GM12878 (cell line): ENCODE measurements at regions not wholly inside any gene's neighbourhood (a gene's known extent, or its start where the extent isn't known, plus 50 kb on each side); places are given as distances from the start of the nearest gene placed in this dataset.

Source experiments
- ATAC-seq: fragments of 200-7000 bp; cut with Tn5 transposase; 3 replicates; pipeline ENCODE4 v1.9.1; 2020; ENCODE audit warnings: mild to moderate bottlenecking, moderate library complexity
- BruUV-seq: library from RNA; stranded (reverse); fragments of 400-500 nt; replicated peaks from 2 replicates; lab custom pipeline; 2021; lab: Mats Ljungman, UMichigan
- CTCF ChIA-PET: fragments of 300-600 bp; sonication (Branson Sonifier 250); formaldehyde crosslinking; extraction: SDS; loops from one replicate; lab custom pipeline; 2021; ENCODE audit warnings: inconsistent platforms; lab: Yijun Ruan, JAX
- POLR2A ChIA-PET: fragments of 350-600 bp; formaldehyde crosslinking; extraction: SDS; loops from one replicate; lab custom pipeline; 2021; ENCODE audit warnings: inconsistent platforms; lab: Charles Lee
- RAD21 ChIA-PET: fragments of 300-600 bp; sonication (Branson Sonifier 250); formaldehyde crosslinking; loops from one replicate; lab custom pipeline; 2023; ENCODE audit warnings: antibody characterized with exemption; ENCODE audit not compliant: unreplicated experiment; lab: Charles Lee
- SMC1A ChIA-PET: fragments of 300-600 bp; sonication (Branson Sonifier 250); formaldehyde crosslinking; loops from one replicate; lab custom pipeline; 2023; ENCODE audit not compliant: unreplicated experiment, uncharacterized antibody; lab: Charles Lee
- DNase-seq: peaks from one replicate; pipeline ENCODE4 v3.0.0-alpha.2; 2011; ENCODE audit warnings: low read depth, low spot score
- FAIRE-seq: peaks from 3 replicates; lab custom pipeline; 2011; peaks lifted over from hg19 to GRCh38; lab: Jason Lieb, UNC
- H2AFZ ChIP-seq: 2 replicates; pipeline ENCODE4 v1.6.0; 2011; ENCODE audit warnings: low read depth, low read length, control low read depth; ENCODE audit not compliant: control insufficient read depth
- H3K27ac ChIP-seq: 2 replicates; pipeline ENCODE4 v1.5.1; 2011; ENCODE audit warnings: control low read depth; ENCODE audit not compliant: control insufficient read depth, insufficient read depth
- H3K27me3 ChIP-seq, 2 experiments: replicated peaks in 1 of 2; 2 replicates each; pipeline versions ENCODE4 v1.6.0 to v1.6.1; 2011; ENCODE audit warnings: low read length in 1 of 2; ENCODE audit not compliant: control insufficient read depth in 2 of 2, insufficient read depth in 2 of 2
- H3K36me3 ChIP-seq, 2 experiments: 2 replicates each; pipeline ENCODE4 v1.5.1; 2011; ENCODE audit warnings: low read length in 1 of 2; ENCODE audit not compliant: control insufficient read depth in 2 of 2, insufficient read depth in 2 of 2
- H3K4me1 ChIP-seq: 2 replicates; pipeline ENCODE4 v1.6.1; 2011; ENCODE audit warnings: mild to moderate bottlenecking, low read length, moderate library complexity, mixed read lengths; ENCODE audit not compliant: control insufficient read depth, insufficient read depth
- H3K4me2 ChIP-seq: 2 replicates; pipeline ENCODE4 v1.6.0; 2011; ENCODE audit warnings: control low read depth; ENCODE audit not compliant: control insufficient read depth, insufficient read depth
- H3K4me3 ChIP-seq: fragments of 200-600 bp; sonication (generic); 2 replicates; pipeline ENCODE4 v1.5.1; 2016
- H3K79me2 ChIP-seq: 2 replicates; pipeline ENCODE4 v1.6.0; 2011; ENCODE audit warnings: low read length; ENCODE audit not compliant: control insufficient read depth, insufficient read depth
- H3K9ac ChIP-seq: 2 replicates; pipeline ENCODE4 v1.8.0; 2011; ENCODE audit warnings: low read length, control low read depth, mixed read lengths; ENCODE audit not compliant: control insufficient read depth, insufficient read depth
- H3K9me3 ChIP-seq: replicated peaks from 3 replicates; pipeline ENCODE4 v1.5.1; 2011; ENCODE audit warnings: mild to moderate bottlenecking, low read length; ENCODE audit not compliant: control insufficient read depth, insufficient read depth
- H4K20me1 ChIP-seq: 2 replicates; pipeline ENCODE4 v1.6.0; 2011; ENCODE audit not compliant: control insufficient read depth, insufficient read depth
- FOXK2 ChIP-seq: fragments of 450-650 bp; IDR thresholded peaks from 2 replicates; pipeline ENCODE4 v1.6.1; 2017; ENCODE audit warnings: mild to moderate bottlenecking, moderate library complexity
- GABPA ChIP-seq: IDR thresholded peaks from 2 replicates; pipeline ENCODE4 v1.6.1; 2014; ENCODE audit warnings: antibody characterized with exemption, low read depth, mild to moderate bottlenecking, inconsistent platforms
- NFYB ChIP-seq: IDR thresholded peaks from 2 replicates; pipeline ENCODE4 v1.6.1; 2011; ENCODE audit warnings: low read depth, mild to moderate bottlenecking, low read length, improper control_type of control experiment, moderate library complexity; ENCODE audit not compliant: insufficient read depth
- RCOR1 ChIP-seq: conservative IDR thresholded peaks from 2 replicates; pipeline ENCODE4 v1.6.1; 2012; ENCODE audit warnings: low read depth, low read length, improper control_type of control experiment
- TCF3 ChIP-seq: IDR thresholded peaks from 2 replicates; pipeline ENCODE4 v1.6.1; 2012; ENCODE audit warnings: low read depth, mild to moderate bottlenecking, low read length, borderline replicate concordance; ENCODE audit not compliant: insufficient read depth
- WGBS: methylation state at CpG from one replicate; pipeline ENCODE4 v1.1.6; 2016; ENCODE audit warnings: low lambda C conversion rate; ENCODE audit not compliant: insufficient replicate concordance, insufficient coverage; ENCODE audit errors: missing lambda C conversion rate; 5-methylcytosine and 5-hydroxymethylcytosine counted together
- in situ Hi-C: fragments of 300-500 bp; cut with MboI; formaldehyde crosslinking; loops from 9 replicates; pipeline ENCODE4 v1.14.3; 2018; ENCODE audit warnings: mixed read lengths
- intact Hi-C: fragments of 100-400 bp; cut with micrococcal nuclease; formaldehyde crosslinking; loops from one replicate; pipeline ENCODE4 v1.14.2; 2022; ENCODE audit not compliant: unreplicated experiment
- TF ChIP-seq, protein P1 (sequence below): fragments of 450-650 bp; IDR thresholded peaks from 2 replicates; pipeline ENCODE4 v1.6.1; 2017; ENCODE audit warnings: borderline replicate concordance
- TF ChIP-seq, protein P2 (sequence below): IDR thresholded peaks from 2 replicates; pipeline ENCODE4 v1.6.1; 2012; ENCODE audit warnings: low read depth, low read length, improper control_type of control experiment

DNA sequence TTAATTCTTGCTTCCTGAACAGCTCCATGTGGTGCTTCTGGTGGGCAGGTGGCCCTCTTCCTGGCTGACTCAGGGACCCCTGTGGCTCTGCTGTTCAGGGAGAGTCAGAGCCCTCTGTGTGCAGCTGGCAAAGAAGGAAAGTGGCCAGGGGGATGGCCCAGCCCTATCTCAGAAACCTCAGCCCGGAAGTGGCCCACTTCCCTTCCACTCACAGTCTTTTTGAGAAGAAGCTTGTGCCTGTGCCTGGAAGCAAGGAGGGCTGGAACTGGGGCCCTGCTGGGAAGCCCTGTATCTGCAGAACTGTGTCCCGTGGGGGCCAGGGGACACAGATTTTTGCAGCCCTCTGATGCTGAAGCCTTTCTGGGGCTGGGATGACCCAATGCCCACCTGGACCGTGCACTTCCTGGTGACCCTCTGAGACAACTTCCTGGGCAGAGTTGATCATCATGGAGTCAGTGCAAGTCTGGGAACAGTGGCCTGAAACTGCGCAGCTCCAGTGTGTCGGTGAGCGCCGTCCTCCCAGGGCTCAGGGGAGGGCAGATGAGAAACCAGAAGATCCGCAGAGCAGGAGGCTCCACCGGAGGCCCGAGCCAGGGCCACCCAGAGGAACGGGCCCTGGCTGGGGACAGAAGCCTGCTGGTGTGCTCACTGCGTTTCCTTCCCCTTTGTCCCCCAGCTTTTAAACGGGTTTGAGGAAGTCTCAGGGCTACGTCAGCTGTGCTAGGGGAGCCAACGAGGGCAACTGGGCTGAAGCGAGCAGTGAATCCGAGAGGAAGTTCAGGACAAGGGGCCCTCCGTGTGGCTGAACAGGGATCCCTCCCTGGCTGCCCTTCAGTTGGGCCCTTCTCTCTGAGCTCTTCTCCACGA, 217.4 kb upstream of the RTL1 start (continued):
- TF ChIP-seq RCOR1 (no peak), TCF3 (no peak), GABPA (no peak)

DNA sequence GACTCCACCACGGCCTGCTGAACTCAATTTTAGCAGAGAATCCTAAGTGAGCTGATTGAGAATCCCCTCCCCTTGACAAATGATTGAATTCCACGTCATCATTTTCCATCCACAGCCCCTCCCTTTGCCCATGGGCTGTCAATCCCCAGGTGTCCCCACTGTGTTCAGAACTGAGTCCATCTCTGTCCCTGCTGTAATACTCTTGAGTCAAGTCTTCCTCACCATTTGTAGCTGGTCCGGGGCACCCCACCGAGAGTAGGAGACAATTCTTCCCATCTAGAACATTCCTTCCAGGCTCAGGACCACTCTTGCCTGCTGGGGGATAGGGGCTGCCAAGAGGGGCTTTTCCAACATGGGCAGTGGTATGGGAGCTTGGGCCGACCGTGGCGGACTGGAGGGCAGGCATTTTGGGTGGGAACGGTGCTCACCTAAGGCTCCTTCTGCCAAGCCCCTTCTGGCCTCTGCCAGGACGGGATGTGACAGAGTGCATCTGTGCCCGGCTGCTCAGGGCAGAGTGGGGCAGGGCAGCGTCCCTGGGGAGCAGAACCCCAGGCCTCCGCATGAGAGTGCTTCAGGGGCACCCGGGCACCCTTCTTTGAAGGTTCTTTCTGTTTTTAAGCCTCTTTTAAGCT, 218.1 kb upstream of the RTL1 start:
- POLR2A ChIA-PET: no interaction called here
- no peak for DNase-seq
- RAD21 ChIA-PET: no interaction called here
- Histone ChIP-seq H3K27me3 (no peaks in the 10 kb centered on the region), H3K4me2 (no peak overlapping the region), H3K79me2 (no peaks in the 10 kb centered on the region), H3K4me1 (no peaks in the 10 kb centered on the region), H3K9me3 (no peaks in the 10 kb centered on the region; the same call in 2 of the 3 replicates), H3K4me3 (no peak overlapping the region), H4K20me1 (no peaks in the 10 kb centered on the region), H3K27ac (no peak overlapping the region), H2AFZ (no peak overlapping the region), H3K9ac (no peak overlapping the region), H3K36me3 (no peaks in the 10 kb centered on the region)
- intact Hi-C loops: no loop called here
- in situ Hi-C loops: no loop called here
- BruUV-seq: no TSS peak
- SMC1A ChIA-PET: no interaction called here
- no peak for FAIRE-seq
- 30% methylated on average over 13 of the region's 13 CpGs for WGBS
- CTCF ChIA-PET: no interaction called here
- TF ChIP-seq FOXK2 (no peak), NFYB (no peak)
- TF ChIP-seq, protein P1, sequence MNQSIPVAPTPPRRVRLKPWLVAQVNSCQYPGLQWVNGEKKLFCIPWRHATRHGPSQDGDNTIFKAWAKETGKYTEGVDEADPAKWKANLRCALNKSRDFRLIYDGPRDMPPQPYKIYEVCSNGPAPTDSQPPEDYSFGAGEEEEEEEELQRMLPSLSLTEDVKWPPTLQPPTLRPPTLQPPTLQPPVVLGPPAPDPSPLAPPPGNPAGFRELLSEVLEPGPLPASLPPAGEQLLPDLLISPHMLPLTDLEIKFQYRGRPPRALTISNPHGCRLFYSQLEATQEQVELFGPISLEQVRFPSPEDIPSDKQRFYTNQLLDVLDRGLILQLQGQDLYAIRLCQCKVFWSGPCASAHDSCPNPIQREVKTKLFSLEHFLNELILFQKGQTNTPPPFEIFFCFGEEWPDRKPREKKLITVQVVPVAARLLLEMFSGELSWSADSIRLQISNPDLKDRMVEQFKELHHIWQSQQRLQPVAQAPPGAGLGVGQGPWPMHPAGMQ: no peak
- TF ChIP-seq, protein P2, sequence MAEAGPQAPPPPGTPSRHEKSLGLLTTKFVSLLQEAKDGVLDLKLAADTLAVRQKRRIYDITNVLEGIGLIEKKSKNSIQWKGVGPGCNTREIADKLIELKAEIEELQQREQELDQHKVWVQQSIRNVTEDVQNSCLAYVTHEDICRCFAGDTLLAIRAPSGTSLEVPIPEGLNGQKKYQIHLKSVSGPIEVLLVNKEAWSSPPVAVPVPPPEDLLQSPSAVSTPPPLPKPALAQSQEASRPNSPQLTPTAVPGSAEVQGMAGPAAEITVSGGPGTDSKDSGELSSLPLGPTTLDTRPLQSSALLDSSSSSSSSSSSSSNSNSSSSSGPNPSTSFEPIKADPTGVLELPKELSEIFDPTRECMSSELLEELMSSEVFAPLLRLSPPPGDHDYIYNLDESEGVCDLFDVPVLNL: no peak
- no peak for ATAC-seq
